Sigmoid colon (tissue), 4 donors: ENCODE measurements at regions not wholly inside any gene's neighbourhood (a gene's known extent, or its start where the extent isn't known, plus 50 kb on each side); places are given as distances from the start of the nearest gene placed in this dataset.

Experiments used
- CTCF ChIP-seq, 4 experiments: fragments of 450-650 bp in 3 of 4; fragments of 200-600 bp in 1 of 4; IDR thresholded peaks; one replicate each; pipeline ENCODE4 v1.5.1; 2016 to 2019; ENCODE audit warnings: antibody characterized with exemption in 4 of 4, mild to moderate bottlenecking in 3 of 4, moderate library complexity in 2 of 4
- EP300 ChIP-seq, 4 donors: sonication (generic); formaldehyde crosslinking; IDR thresholded peaks; one replicate each; pipeline ENCODE4 v1.6.1; 2017; ENCODE audit warnings: antibody characterized with exemption in 4 of 4
- POLR2A ChIP-seq, 2 donors: fragments of 450-650 bp; IDR thresholded peaks; one replicate each; pipeline ENCODE4 v1.6.1; 2016; ENCODE audit warnings: antibody characterized with exemption in 2 of 2, mild to moderate bottlenecking in 2 of 2, moderate library complexity in 2 of 2
- POLR2AphosphoS5 ChIP-seq, 4 donors: sonication (generic); formaldehyde crosslinking; IDR thresholded peaks; one replicate each; pipeline ENCODE4 v1.6.1; 2017; ENCODE audit warnings: antibody characterized with exemption in 4 of 4

GRCh38 chr3:69675786-69676530, 63.3 kb upstream of the MITF start:
- TF ChIP-seq CTCF (IDR thresholded peaks at IDR 0.05) = no peak
- TF ChIP-seq POLR2AphosphoS5 (IDR thresholded peaks at IDR 0.05) = no peak
- no peak for TF ChIP-seq POLR2A (IDR thresholded peaks at IDR 0.05)
- no peak for TF ChIP-seq EP300 (IDR thresholded peaks at IDR 0.05)
